ENCODE measurements at regions not wholly inside any gene's neighbourhood (a gene's known extent, or its start where the extent isn't known, plus 50 kb on each side); places are given as distances from the start of the nearest gene placed in this dataset.
A peak's percentile ranks its signal among the peaks of the same experiment; 100 is the strongest.

GRCh38 chr3:5330152-5330810, 142.8 kb downstream of the EDEM1 start:
- TF ChIP-seq, protein P1, sequence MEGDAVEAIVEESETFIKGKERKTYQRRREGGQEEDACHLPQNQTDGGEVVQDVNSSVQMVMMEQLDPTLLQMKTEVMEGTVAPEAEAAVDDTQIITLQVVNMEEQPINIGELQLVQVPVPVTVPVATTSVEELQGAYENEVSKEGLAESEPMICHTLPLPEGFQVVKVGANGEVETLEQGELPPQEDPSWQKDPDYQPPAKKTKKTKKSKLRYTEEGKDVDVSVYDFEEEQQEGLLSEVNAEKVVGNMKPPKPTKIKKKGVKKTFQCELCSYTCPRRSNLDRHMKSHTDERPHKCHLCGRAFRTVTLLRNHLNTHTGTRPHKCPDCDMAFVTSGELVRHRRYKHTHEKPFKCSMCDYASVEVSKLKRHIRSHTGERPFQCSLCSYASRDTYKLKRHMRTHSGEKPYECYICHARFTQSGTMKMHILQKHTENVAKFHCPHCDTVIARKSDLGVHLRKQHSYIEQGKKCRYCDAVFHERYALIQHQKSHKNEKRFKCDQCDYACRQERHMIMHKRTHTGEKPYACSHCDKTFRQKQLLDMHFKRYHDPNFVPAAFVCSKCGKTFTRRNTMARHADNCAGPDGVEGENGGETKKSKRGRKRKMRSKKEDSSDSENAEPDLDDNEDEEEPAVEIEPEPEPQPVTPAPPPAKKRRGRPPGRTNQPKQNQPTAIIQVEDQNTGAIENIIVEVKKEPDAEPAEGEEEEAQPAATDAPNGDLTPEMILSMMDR (IDR thresholded peaks at IDR 0.05; ENCODE audit: low read depth, low read length, missing control alignments) = no peak

GRCh38 chr3:5331567-5332269, 144.2 kb downstream of the EDEM1 start:
- TF ChIP-seq, protein P1 (IDR thresholded peaks at IDR 0.05; ENCODE audit: low read depth, low read length, missing control alignments) = no peak
- Histone ChIP-seq H3K27me3 (replicated peaks) (no peaks in the 10 kb centered on the region), H3K27ac (no peak overlapping the region), H3K4me3 (ENCODE audit: low read depth, low read length) (no peak overlapping the region), H3K36me3 (replicated peaks) (no peaks in the 10 kb centered on the region)
- DNase-seq = no peak
- in situ Hi-C loops (cut with HindIII; ENCODE audit: low pct_ligation_motif_present, low sequenced_read_pairs) = no loop called here

More at GRCh38 chr3:5330152-5330810, 142.8 kb downstream of the EDEM1 start:
- no peak overlapping the region for H3K4me3 ChIP-seq (ENCODE audit: low read depth, low read length)
- peak; percentile 0 for DNase-seq
- in situ Hi-C loops (cut with HindIII; ENCODE audit: low pct_ligation_motif_present, low sequenced_read_pairs) = no loop called here
- H3K27ac ChIP-seq = no peak overlapping the region
- no peaks in the 10 kb centered on the region for H3K27me3 ChIP-seq (replicated peaks)
- H3K36me3 ChIP-seq (replicated peaks) = no peaks in the 10 kb centered on the region

DNA sequence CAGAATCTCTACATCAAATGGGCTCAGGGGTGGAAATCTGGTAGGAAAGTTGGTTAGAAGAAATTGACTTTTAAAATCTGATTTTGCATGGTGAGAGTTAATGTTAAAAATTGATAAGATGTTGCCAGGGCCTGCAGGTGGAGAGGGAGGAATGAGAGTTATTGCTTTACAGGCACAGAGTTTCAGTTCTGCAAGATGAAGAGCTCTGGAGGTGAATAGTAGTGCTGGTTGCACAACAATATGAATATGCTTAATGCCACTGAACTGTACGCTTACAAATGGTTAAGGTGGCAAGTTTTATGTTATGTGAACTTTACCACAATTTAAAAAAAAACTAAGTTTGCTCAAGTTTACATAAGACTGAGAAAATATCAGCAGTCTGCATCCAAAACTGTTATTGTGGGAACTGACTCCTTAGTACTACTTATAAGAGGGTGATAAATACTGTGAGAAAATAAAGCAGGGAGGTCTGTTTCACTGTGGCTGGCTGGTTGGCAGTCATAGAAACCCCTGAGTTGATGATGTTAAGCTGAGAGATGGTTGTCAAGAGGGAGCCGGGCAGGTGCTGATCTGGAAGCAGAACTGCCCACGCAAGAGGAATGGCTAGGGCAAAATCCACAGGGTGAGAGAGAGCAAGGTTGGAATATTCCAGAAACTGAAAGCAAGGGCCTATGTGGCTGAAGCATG, 144.9 kb downstream of the EDEM1 start:
- H3K36me3 ChIP-seq (replicated peaks) = no peaks in the 10 kb centered on the region
- no peak overlapping the region for H3K4me3 ChIP-seq (ENCODE audit: low read depth, low read length)
- no peaks in the 10 kb centered on the region for H3K27me3 ChIP-seq (replicated peaks)
- in situ Hi-C loops (cut with HindIII; ENCODE audit: low pct_ligation_motif_present, low sequenced_read_pairs) = no loop called here
- no peak overlapping the region for H3K27ac ChIP-seq
- TF ChIP-seq, protein P1 (IDR thresholded peaks at IDR 0.05; ENCODE audit: low read depth, low read length, missing control alignments) = no peak
- no peak for DNase-seq

GRCh38 chr3:5339967-5340535, 152.5 kb downstream of the EDEM1 start:
- no peak for DNase-seq
- in situ Hi-C loops (cut with HindIII; ENCODE audit: low pct_ligation_motif_present, low sequenced_read_pairs) = no loop called here
- no peak overlapping the region for H3K27ac ChIP-seq
- no peaks in the 10 kb centered on the region for H3K27me3 ChIP-seq (replicated peaks)
- TF ChIP-seq, protein P1 (IDR thresholded peaks at IDR 0.05; ENCODE audit: low read depth, low read length, missing control alignments) = no peak
- H3K36me3 ChIP-seq (replicated peaks) = no peaks in the 10 kb centered on the region
- no peak overlapping the region for H3K4me3 ChIP-seq (ENCODE audit: low read depth, low read length)

DNA sequence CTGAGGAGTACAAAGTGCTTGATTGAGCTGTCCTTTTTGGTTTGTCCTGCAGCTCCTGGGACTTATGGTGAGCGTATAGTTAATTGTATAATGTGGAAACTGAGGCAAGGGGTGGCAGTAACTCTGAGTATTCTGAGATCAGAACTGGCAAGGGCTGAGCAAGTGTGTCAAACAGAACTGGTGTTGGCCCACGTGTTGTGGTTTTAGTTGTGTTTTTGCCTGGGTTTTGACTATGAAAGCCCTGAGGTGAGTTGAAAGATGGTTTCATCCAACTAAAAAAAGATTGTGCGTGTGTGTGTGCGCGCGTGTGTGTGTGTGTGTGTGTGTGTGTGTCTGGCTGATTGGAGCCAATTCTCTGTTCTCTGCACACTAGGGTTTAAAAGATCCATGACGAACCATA, 154.1 kb downstream of the EDEM1 start:
- H3K36me3 ChIP-seq (replicated peaks) = no peaks in the 10 kb centered on the region
- no peak overlapping the region for H3K4me3 ChIP-seq (ENCODE audit: low read depth, low read length)
- H3K27ac ChIP-seq = no peak overlapping the region
- no peaks in the 10 kb centered on the region for H3K27me3 ChIP-seq (replicated peaks)
- TF ChIP-seq, protein P1 (IDR thresholded peaks at IDR 0.05; ENCODE audit: low read depth, low read length, missing control alignments) = no peak
- DNase-seq = no peak
- in situ Hi-C loops (cut with HindIII; ENCODE audit: low pct_ligation_motif_present, low sequenced_read_pairs) = no loop called here
